Mammary epithelial cell (primary cell): ENCODE measurements at regions not wholly inside any gene's neighbourhood (a gene's known extent, or its start where the extent isn't known, plus 50 kb on each side); places are given as distances from the start of the nearest gene placed in this dataset.

Experiments used
- EZH2 ChIP-seq: IDR thresholded peaks from 2 replicates; pipeline ENCODE4 v1.6.1; 2012; ENCODE audit warnings: low read length, inconsistent platforms, borderline replicate concordance
- TF ChIP-seq, protein P1 (sequence below), 2 donors: IDR thresholded peaks in 1 of 2; conservative IDR thresholded peaks in 1 of 2; 2 replicates each; pipeline ENCODE4 v1.5.1; 2011 to 2012; ENCODE audit warnings: inconsistent platforms in 2 of 2, low read length in 2 of 2, mild to moderate bottlenecking in 2 of 2, control low read depth in 1 of 2, low read depth in 1 of 2; ENCODE audit not compliant: insufficient read depth in 1 of 2; ENCODE audit errors: extremely low read depth in 1 of 2

DNA sequence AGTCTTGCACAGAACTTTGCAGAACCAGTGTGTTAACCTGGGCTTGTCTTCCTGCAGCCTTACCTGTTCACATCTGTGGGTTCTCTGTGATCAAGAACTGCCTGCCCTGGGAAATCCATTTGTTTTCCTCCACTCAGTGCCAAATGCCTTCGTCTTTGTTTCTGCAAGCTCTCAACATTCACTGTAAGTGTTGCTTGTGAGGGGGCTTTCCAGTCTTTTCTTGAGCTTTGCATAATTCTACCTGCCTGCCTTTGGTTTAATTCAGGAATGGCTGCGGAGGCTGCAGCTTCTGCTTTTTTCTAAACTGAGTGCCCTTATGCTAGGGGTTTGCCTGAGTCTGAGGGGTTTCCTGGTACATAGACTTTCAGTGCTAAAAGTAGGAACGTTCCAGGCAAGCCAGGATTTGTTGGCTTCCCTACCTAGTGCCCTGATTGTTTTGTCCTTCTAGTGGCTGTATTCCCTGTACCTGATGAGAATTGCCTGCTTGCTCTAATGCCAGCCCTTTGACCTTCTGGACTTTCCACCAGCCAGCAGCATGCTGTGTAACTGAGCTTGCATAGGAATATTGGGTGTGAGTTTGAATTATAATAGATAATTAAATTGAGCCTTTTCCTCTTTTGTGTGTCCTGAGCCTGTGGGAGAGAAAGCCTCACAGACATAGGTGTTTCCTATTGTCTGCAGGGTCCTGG lies 96.6 kb upstream of the CLSTN2 start:
- TF ChIP-seq, protein P1, sequence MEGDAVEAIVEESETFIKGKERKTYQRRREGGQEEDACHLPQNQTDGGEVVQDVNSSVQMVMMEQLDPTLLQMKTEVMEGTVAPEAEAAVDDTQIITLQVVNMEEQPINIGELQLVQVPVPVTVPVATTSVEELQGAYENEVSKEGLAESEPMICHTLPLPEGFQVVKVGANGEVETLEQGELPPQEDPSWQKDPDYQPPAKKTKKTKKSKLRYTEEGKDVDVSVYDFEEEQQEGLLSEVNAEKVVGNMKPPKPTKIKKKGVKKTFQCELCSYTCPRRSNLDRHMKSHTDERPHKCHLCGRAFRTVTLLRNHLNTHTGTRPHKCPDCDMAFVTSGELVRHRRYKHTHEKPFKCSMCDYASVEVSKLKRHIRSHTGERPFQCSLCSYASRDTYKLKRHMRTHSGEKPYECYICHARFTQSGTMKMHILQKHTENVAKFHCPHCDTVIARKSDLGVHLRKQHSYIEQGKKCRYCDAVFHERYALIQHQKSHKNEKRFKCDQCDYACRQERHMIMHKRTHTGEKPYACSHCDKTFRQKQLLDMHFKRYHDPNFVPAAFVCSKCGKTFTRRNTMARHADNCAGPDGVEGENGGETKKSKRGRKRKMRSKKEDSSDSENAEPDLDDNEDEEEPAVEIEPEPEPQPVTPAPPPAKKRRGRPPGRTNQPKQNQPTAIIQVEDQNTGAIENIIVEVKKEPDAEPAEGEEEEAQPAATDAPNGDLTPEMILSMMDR (conservative IDR thresholded peaks at IDR 0.05 in 1 of 2, IDR thresholded peaks at IDR 0.05 in 1 of 2; ENCODE audit: extremely low read depth in 1 of 2, insufficient read depth in 1 of 2, low read depth in 1 of 2, low read length in 2 of 2): no peak
- no peak for TF ChIP-seq EZH2
